ENCODE measurements at regions not wholly inside any gene's neighbourhood (a gene's known extent, or its start where the extent isn't known, plus 50 kb on each side); places are given as distances from the start of the nearest gene placed in this dataset.

DNA sequence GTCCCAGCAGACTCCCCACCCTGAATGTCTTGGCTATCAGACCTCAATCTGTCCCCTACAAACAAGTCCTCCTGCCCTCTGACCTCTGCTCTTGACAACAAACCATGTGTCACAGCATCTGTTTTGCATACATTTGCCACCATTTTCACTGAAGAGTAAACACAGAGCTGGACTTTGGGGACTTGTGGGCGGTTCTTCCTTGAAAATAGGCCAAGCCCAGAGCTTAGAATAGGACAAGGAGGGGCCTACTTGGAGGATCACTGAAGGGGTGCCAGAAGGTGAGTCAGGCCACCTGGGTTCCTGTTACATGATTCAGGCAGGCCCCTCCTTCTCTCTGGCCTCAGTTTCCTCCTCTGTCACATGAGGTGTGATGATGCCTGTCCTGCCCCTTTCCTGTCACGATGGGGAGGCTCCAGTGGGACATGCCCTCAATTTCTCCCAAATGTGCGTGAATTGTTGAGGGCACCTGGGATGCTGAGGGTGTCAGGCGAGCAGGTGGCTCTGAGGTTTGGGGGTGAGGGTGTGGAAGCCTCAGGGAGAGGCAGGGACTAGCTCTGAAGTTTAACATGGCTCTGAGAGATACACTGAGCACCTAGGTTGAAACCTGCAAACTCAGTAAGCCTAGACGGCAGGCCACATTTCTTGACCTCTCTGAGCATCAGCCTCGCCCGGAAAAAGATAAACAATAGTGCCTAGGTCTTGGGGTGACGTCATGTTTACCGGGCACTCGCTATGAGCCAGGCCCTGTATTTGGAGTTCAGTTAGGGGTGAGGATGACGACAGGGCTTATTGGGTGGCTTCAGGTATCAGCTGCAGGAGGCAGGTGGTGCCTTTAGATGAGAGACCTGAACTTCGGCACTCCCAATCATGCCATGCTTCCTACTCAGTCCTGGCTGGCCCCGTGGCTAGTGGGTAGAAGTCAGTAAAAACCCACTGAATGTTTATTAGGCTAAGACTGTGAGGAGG is 107.6 kb upstream of the PITX1 start:
- H3K27me3 ChIP-seq = no peaks in the 10 kb centered on the region
- H3K27ac ChIP-seq = peak overlapping the region; percentile 66 to 72 (median 70)
- peaks cover 0 to 26% (median 18%) of the 10 kb centered on the region in 4 donors for H3K4me1 ChIP-seq
- no peak for TF ChIP-seq CTCF (IDR thresholded peaks at IDR 0.05)
- no peak overlapping the region for H3K4me3 ChIP-seq
- 63 to 79% methylated on average over 2 to 13 of the region's 13 CpGs for WGBS, 2 donors (ENCODE audit: low coverage in 1 of 2)
- H3K36me3 ChIP-seq = no peaks in the 10 kb centered on the region
- in situ Hi-C loops (cut with MboI; ENCODE audit: low pct_ligation_motif_present in 1 of 4, low pct_unique_long_range_greater_than_20kb in 1 of 4, low sequenced_read_pairs in 3 of 4) (no loop called here), intact Hi-C loops (cut with DNase I; ENCODE audit: low total_unique reads) (no loop called here)
- no peaks in the 10 kb centered on the region for H3K9me3 ChIP-seq
- DNase-seq = no peak

- in situ Hi-C loops (cut with MboI; ENCODE audit: low pct_ligation_motif_present in 1 of 4, low pct_unique_long_range_greater_than_20kb in 1 of 4, low sequenced_read_pairs in 3 of 4) = no loop called here
Observed at GRCh38 chr5:135140446-135141204, 106.6 kb upstream of the PITX1 start.

DNA sequence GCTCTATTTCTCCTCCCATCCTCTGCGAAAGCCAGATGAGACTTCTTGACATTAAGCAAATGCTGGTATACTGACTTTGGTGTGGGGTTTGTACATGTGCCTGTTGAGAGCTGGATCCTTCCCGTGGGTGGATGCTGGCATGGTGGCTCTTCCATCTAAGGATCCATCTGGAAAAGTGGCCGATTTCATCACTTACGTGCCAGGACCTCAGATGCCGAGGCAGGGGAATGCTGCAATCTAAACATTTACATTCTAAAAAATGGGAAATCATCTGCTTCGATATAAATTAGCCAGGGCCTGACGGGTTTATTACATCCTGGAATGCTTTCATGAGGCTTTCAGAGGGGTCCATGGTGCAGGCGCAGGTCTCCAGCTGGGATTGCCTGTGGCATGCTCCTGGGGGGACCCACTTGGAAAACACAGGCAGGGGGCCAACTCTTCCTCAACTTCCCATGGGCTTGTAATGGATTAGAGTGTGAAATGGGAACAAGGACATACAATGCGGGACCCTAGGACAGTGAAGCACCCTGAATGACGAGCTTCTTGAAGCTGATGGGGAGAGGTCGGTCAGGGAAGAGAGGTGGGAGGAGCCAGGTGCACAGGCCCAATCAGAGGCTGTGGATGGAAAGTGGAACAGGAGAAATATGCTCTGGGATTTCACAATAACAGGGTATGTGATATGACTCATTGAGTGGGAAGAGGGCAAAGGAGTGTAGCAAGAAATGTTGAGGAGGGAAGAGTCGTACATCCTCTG is 105.5 kb upstream of the PITX1 start:
- 70 to 80% methylated on average over 4 to 12 of the region's 12 CpGs for WGBS, 2 donors (ENCODE audit: low coverage in 1 of 2)
- DNase-seq = peak; percentile 42
- H3K4me3 ChIP-seq = no peak overlapping the region
- peak overlapping the region; percentile 66 to 72 (median 70) for H3K27ac ChIP-seq
- intact Hi-C loops (cut with DNase I; ENCODE audit: low total_unique reads) (no loop called here), in situ Hi-C loops (cut with MboI; ENCODE audit: low pct_ligation_motif_present in 1 of 4, low pct_unique_long_range_greater_than_20kb in 1 of 4, low sequenced_read_pairs in 3 of 4) (no loop called here)
- no peaks in the 10 kb centered on the region for H3K9me3 ChIP-seq
- peaks cover 9 to 46% (median 33%) of the 10 kb centered on the region in 4 donors for H3K4me1 ChIP-seq
- no peaks in the 10 kb centered on the region for H3K27me3 ChIP-seq
- TF ChIP-seq POLR2AphosphoS5 (IDR thresholded peaks at IDR 0.05) = peak; percentile 2 to 52 (median 47)
- no peak for TF ChIP-seq EP300 (IDR thresholded peaks at IDR 0.05; ENCODE audit: low read depth)
- TF ChIP-seq CTCF (IDR thresholded peaks at IDR 0.05) = no peak
- peak; percentile 13 for TF ChIP-seq POLR2A (IDR thresholded peaks at IDR 0.05)
- H3K36me3 ChIP-seq = no peaks in the 10 kb centered on the region

More at GRCh38 chr5:135140446-135141204, 106.6 kb upstream of the PITX1 start:
- TF ChIP-seq POLR2AphosphoS5 (IDR thresholded peaks at IDR 0.05) = peak in 1 of 3 donors; percentile 5
- no peak for TF ChIP-seq EP300 (IDR thresholded peaks at IDR 0.05; ENCODE audit: low read depth)
- H3K36me3 ChIP-seq = no peaks in the 10 kb centered on the region
- WGBS, 2 donors (ENCODE audit: low coverage in 1 of 2) = 39% methylated on average over 9 of the region's 9 CpGs; no CpG with 5 or more reads in 1 of the 2 donors
- intact Hi-C loops (cut with DNase I; ENCODE audit: low total_unique reads) = no loop called here
- no peaks in the 10 kb centered on the region for H3K27me3 ChIP-seq
- no peak overlapping the region for H3K4me3 ChIP-seq
- peak; percentile 31 for DNase-seq
- H3K9me3 ChIP-seq = no peaks in the 10 kb centered on the region
- peaks cover 0 to 36% (median 23%) of the 10 kb centered on the region in 4 donors for H3K4me1 ChIP-seq
- peak overlapping the region; percentile 66 to 72 (median 70) for H3K27ac ChIP-seq

DNA sequence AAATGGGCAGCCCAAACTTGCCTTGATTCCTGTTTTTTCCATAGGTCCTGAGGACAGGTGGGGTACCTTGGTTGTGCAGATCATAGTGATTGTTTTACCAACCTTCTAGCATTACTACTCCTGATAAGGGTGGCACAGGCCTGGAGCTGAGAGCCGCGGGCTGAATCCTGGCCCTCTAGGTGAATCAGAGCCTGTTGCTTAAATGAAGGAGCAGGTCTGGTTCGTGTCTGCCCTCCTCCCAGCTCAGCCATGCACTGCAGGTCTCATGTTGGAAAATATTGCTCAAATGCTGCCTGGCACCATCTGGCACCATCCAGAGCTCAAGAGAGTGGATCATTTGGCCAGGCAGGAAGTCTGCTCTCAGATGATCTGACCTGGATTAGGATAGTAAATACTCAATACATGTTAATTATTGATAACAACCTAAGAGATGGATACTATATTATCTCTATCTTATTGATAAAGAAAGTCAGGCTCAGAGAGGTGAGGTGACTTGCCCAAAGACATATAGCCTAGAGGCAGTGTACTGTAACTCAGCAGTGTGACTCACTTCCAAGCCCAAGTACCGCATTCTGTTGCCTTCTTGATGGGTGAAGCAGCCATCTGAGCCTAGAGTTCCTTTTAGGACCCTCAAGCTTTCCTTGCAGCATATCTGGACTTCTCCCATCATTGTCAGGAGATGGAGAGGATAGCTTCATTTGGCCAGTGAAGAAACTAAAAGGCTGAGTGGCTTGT is 104.3 kb upstream of the PITX1 start:
- H3K4me3 ChIP-seq = no peak overlapping the region
- TF ChIP-seq EP300 (IDR thresholded peaks at IDR 0.05; ENCODE audit: low read depth) = no peak
- TF ChIP-seq CTCF (IDR thresholded peaks at IDR 0.05) = no peak
- TF ChIP-seq POLR2AphosphoS5 (IDR thresholded peaks at IDR 0.05) = no peak
- TF ChIP-seq POLR2A (IDR thresholded peaks at IDR 0.05) = no peak
- intact Hi-C loops (cut with DNase I; ENCODE audit: low total_unique reads) (no loop called here), in situ Hi-C loops (cut with MboI; ENCODE audit: low pct_ligation_motif_present in 1 of 4, low pct_unique_long_range_greater_than_20kb in 1 of 4, low sequenced_read_pairs in 3 of 4) (no loop called here)
- no peaks in the 10 kb centered on the region for H3K36me3 ChIP-seq
- 86% methylated on average over 4 of the region's 4 CpGs; no CpG with 5 or more reads in 1 of the 2 donors for WGBS, 2 donors (ENCODE audit: low coverage in 1 of 2)
- peaks cover 12 to 55% (median 42%) of the 10 kb centered on the region in 4 donors for H3K4me1 ChIP-seq
- no peaks in the 10 kb centered on the region for H3K27me3 ChIP-seq
- H3K27ac ChIP-seq = peak overlapping the region; percentile 66 to 72 (median 70)
- DNase-seq = no peak
- no peaks in the 10 kb centered on the region for H3K9me3 ChIP-seq
